Testis (tissue), 2 donors: ENCODE measurements at regions not wholly inside any gene's neighbourhood (a gene's known extent, or its start where the extent isn't known, plus 50 kb on each side); places are given as distances from the start of the nearest gene placed in this dataset.

Experiments used
- DNase-seq: peaks from one replicate; pipeline ENCODE4 v3.0.0-alpha.2; 2019
- H3K27ac ChIP-seq, 2 donors: fragments of 200-600 bp; sonication (generic); one replicate each; pipeline ENCODE4 v1.5.1; 2019
- H3K27me3 ChIP-seq: fragments of 200-600 bp; sonication (generic); one replicate; pipeline ENCODE4 v1.5.1; 2019
- H3K36me3 ChIP-seq: fragments of 200-600 bp; sonication (generic); one replicate; pipeline ENCODE4 v1.5.1; 2017; ENCODE audit warnings: low read depth; ENCODE audit errors: missing control alignments
- H3K4me1 ChIP-seq: fragments of 200-600 bp; sonication (generic); one replicate; pipeline ENCODE4 v1.5.1; 2019
- H3K4me3 ChIP-seq, 2 donors: fragments of 200-600 bp; sonication (generic); one replicate each; pipeline ENCODE4 v1.5.1; 2017 to 2019
- H3K9me3 ChIP-seq: fragments of 200-600 bp; sonication (generic); one replicate; pipeline ENCODE4 v1.5.1; 2017
- POLR2A ChIP-seq: fragments of 450-650 bp; IDR thresholded peaks from one replicate; pipeline ENCODE4 v1.6.1; 2017; ENCODE audit warnings: antibody characterized with exemption, mild to moderate bottlenecking, moderate library complexity
- WGBS, 2 donors: methylation state at CpG; one replicate each; pipeline ENCODE4 v1.1.5; 2018; 5-methylcytosine and 5-hydroxymethylcytosine counted together
- intact Hi-C: fragments of 100-400 bp; cut with DNase I; formaldehyde crosslinking; loops from one replicate; pipeline ENCODE4 v1.15.1; 2023; ENCODE audit warnings: low total_unique reads
- TF ChIP-seq, protein P1 (sequence below), 3 experiments: fragments of 450-650 bp in 2 of 3; fragments of 200-600 bp in 1 of 3; sonication (generic) in 1 of 3; IDR thresholded peaks; one replicate each; pipeline ENCODE4 v1.5.1; 2016 to 2019; ENCODE audit warnings: antibody characterized with exemption in 3 of 3, mild to moderate bottlenecking in 2 of 3, moderate library complexity in 1 of 3

GRCh38 chr10:53130337-53130736 lies 357.8 kb upstream of the MBL2 start:
- intact Hi-C loops = no loop called here
- H3K27ac ChIP-seq = no peak overlapping the region
- H3K36me3 ChIP-seq = no peaks in the 10 kb centered on the region
- DNase-seq = no peak
- no peak overlapping the region for H3K4me3 ChIP-seq
- TF ChIP-seq, protein P1, sequence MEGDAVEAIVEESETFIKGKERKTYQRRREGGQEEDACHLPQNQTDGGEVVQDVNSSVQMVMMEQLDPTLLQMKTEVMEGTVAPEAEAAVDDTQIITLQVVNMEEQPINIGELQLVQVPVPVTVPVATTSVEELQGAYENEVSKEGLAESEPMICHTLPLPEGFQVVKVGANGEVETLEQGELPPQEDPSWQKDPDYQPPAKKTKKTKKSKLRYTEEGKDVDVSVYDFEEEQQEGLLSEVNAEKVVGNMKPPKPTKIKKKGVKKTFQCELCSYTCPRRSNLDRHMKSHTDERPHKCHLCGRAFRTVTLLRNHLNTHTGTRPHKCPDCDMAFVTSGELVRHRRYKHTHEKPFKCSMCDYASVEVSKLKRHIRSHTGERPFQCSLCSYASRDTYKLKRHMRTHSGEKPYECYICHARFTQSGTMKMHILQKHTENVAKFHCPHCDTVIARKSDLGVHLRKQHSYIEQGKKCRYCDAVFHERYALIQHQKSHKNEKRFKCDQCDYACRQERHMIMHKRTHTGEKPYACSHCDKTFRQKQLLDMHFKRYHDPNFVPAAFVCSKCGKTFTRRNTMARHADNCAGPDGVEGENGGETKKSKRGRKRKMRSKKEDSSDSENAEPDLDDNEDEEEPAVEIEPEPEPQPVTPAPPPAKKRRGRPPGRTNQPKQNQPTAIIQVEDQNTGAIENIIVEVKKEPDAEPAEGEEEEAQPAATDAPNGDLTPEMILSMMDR (IDR thresholded peaks at IDR 0.05) = no peak
- TF ChIP-seq POLR2A = no peak
- H3K9me3 ChIP-seq = no peaks in the 10 kb centered on the region
- H3K4me1 ChIP-seq = no peaks in the 10 kb centered on the region
- H3K27me3 ChIP-seq = no peaks in the 10 kb centered on the region

- 58 to 77% methylated on average over 4 of the region's 4 CpGs for WGBS, 2 donors
These were observed 355.1 kb upstream of the MBL2 start for GRCh38 chr10:53127686-53128085.

GRCh38 chr10:53123311-53123710 lies 350.7 kb upstream of the MBL2 start:
- WGBS, 2 donors = 65 to 70% methylated on average over 4 of the region's 4 CpGs
- no peak for DNase-seq
- Histone ChIP-seq H3K4me1 (no peaks in the 10 kb centered on the region), H3K36me3 (no peaks in the 10 kb centered on the region), H3K4me3 (no peak overlapping the region), H3K27me3 (no peaks in the 10 kb centered on the region), H3K27ac (no peak overlapping the region), H3K9me3 (no peaks in the 10 kb centered on the region)
- TF ChIP-seq, protein P1 (IDR thresholded peaks at IDR 0.05) = no peak
- no peak for TF ChIP-seq POLR2A
- intact Hi-C loops = no loop called here

More at GRCh38 chr10:53127686-53128085, 355.1 kb upstream of the MBL2 start:
- TF ChIP-seq POLR2A = no peak
- TF ChIP-seq, protein P1 (IDR thresholded peaks at IDR 0.05) = no peak
- H3K36me3 ChIP-seq = no peaks in the 10 kb centered on the region
- no peaks in the 10 kb centered on the region for H3K9me3 ChIP-seq
- intact Hi-C loops = no loop called here
- no peak overlapping the region for H3K4me3 ChIP-seq
- no peak overlapping the region for H3K27ac ChIP-seq
- DNase-seq = no peak
- H3K27me3 ChIP-seq = no peaks in the 10 kb centered on the region
- no peaks in the 10 kb centered on the region for H3K4me1 ChIP-seq

DNA sequence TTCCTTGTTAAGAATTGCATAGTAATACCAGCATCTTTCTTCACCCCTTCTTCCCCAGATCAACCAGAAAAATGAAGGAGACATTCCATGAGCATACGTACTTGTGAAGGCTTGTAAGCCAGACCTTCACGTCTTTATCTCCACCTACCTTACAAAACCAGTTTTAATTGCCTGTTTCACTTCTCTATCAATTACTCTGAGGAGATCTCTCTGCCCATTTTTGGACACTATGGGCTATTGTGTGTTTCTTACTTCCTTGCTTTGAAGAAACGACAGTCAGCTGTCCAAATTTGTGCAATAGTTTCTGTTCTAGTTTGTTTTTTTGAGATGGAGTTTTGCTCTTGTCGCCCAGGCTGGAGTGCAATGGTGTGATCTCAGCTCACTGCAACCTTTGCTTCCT lies 349.7 kb upstream of the MBL2 start:
- 71 to 81% methylated on average over 4 of the region's 4 CpGs for WGBS, 2 donors
- Histone ChIP-seq H3K4me1 (no peaks in the 10 kb centered on the region), H3K27me3 (no peaks in the 10 kb centered on the region), H3K36me3 (no peaks in the 10 kb centered on the region), H3K27ac (no peak overlapping the region), H3K4me3 (no peak overlapping the region), H3K9me3 (no peaks in the 10 kb centered on the region)
- intact Hi-C loops = no loop called here
- no peak for DNase-seq
- TF ChIP-seq, protein P1 (IDR thresholded peaks at IDR 0.05) = no peak
- TF ChIP-seq POLR2A = no peak

DNA sequence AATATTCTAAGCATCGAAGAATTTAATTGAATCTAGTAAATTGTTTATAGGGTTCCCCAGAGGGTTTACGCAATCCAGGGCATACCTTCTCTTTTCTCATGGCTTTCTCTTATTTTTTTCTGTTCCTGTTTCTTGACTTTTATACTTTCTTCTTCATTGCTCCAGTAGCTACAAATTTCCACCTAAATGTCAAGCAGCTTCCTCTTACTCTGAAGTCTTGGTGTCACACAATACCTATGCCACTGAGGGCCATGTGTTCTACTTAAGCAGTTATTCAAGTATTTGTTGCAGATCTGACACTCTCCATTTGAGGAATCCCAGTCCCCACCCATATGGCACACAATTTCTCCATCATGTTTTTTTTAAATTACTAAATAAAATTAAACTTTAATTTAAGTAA lies 343.1 kb upstream of the MBL2 start:
- intact Hi-C loops = no loop called here
- 91 to 96% methylated on average over 2 of the region's 2 CpGs for WGBS, 2 donors
- Histone ChIP-seq H3K4me1 (no peaks in the 10 kb centered on the region), H3K4me3 (no peak overlapping the region), H3K27ac (no peak overlapping the region), H3K36me3 (no peaks in the 10 kb centered on the region), H3K9me3 (no peaks in the 10 kb centered on the region), H3K27me3 (no peaks in the 10 kb centered on the region)
- no peak for DNase-seq
- TF ChIP-seq, protein P1 (IDR thresholded peaks at IDR 0.05) = no peak
- no peak for TF ChIP-seq POLR2A
